GM23248 (cell line): ENCODE measurements at regions not wholly inside any gene's neighbourhood (a gene's known extent, or its start where the extent isn't known, plus 50 kb on each side); places are given as distances from the start of the nearest gene placed in this dataset.

Experiments used
- EZH2 ChIP-seq: fragments of 200-600 bp; sonication (generic); IDR thresholded peaks from 2 replicates; pipeline ENCODE4 v1.6.1; 2018; ENCODE audit warnings: antibody characterized with exemption, mild to moderate bottlenecking; ENCODE audit not compliant: insufficient read depth, poor library complexity, severe bottlenecking
- EZH2phosphoT487 ChIP-seq: fragments of 200-600 bp; sonication (generic); IDR thresholded peaks from 2 replicates; pipeline ENCODE4 v1.6.1; 2018; ENCODE audit warnings: antibody characterized with exemption, moderate library complexity, mild to moderate bottlenecking, low read depth; ENCODE audit not compliant: insufficient read depth

- TF ChIP-seq EZH2 (no peak), EZH2phosphoT487 (no peak)
Measured at GRCh38 chr3:153670577-153670976, 450.6 kb upstream of the ARHGEF26 start.
